IMR-90 (cell line): ENCODE measurements at regions not wholly inside any gene's neighbourhood (a gene's known extent, or its start where the extent isn't known, plus 50 kb on each side); places are given as distances from the start of the nearest gene placed in this dataset.

Experiments
- ATAC-seq: fragments of 200-7000 bp; cut with Tn5 transposase; 2 replicates; pipeline ENCODE4 v1.9.1; 2020; ENCODE audit warnings: low read depth, mild to moderate bottlenecking, moderate library complexity
- BruUV-seq: library from RNA; stranded (reverse); fragments of 400-500 nt; replicated peaks from 2 replicates; lab custom pipeline; 2021; lab: Mats Ljungman, UMichigan
- CTCF ChIA-PET: fragments of 300-600 bp; formaldehyde crosslinking; extraction: SDS; loops from one replicate; lab custom pipeline; 2021; ENCODE audit warnings: antibody characterized with exemption; lab: Yijun Ruan, JAX
- POLR2A ChIA-PET: fragments of 300-600 bp; sonication (Branson Sonifier 250); formaldehyde crosslinking; loops from one replicate; lab custom pipeline; 2022; ENCODE audit warnings: antibody characterized with exemption; ENCODE audit not compliant: unreplicated experiment; lab: Charles Lee
- DNase-seq: peaks from one replicate; pipeline ENCODE4 v3.0.0; 2013
- H2AFZ ChIP-seq: replicated peaks from 2 replicates; pipeline ENCODE3; 2013; ENCODE audit warnings: low read length, mild to moderate bottlenecking; ENCODE audit not compliant: poor library complexity
- H2AK5ac ChIP-seq: 2 replicates; pipeline ENCODE4 v1.6.1; 2013; ENCODE audit warnings: low read depth, low read length, inconsistent platforms
- H2AK9ac ChIP-seq: replicated peaks from 2 replicates; pipeline ENCODE3; 2013; ENCODE audit warnings: mild to moderate bottlenecking, low read depth, low read length, moderate library complexity; ENCODE audit not compliant: poor library complexity
- H2BK120ac ChIP-seq: 2 replicates; pipeline ENCODE4 v1.6.1; 2013; ENCODE audit warnings: low read depth, low read length, inconsistent platforms
- H2BK15ac ChIP-seq: 3 replicates; pipeline ENCODE4 v1.6.1; 2013; ENCODE audit warnings: low read depth, low read length, inconsistent platforms
- H2BK20ac ChIP-seq: 2 replicates; pipeline ENCODE4 v1.6.1; 2013; ENCODE audit warnings: low read depth, mild to moderate bottlenecking, inconsistent platforms, low read length, moderate library complexity
- H2BK5ac ChIP-seq: 2 replicates; pipeline ENCODE4 v1.6.1; 2013; ENCODE audit warnings: mild to moderate bottlenecking, low read depth, low read length, inconsistent platforms; ENCODE audit not compliant: poor library complexity, severe bottlenecking
- H3K14ac ChIP-seq: replicated peaks from 2 replicates; pipeline ENCODE4 v1.6.1; 2013; ENCODE audit warnings: low read depth, low read length, inconsistent platforms
- H3K18ac ChIP-seq: 2 replicates; pipeline ENCODE4 v1.6.1; 2013; ENCODE audit warnings: low read depth, low read length, control low read depth
- H3K23ac ChIP-seq: 2 replicates; pipeline ENCODE4 v1.6.1; 2013; ENCODE audit warnings: low read depth, low read length, inconsistent platforms
- H3K27ac ChIP-seq: 2 replicates; pipeline ENCODE4 v1.5.1; 2013; ENCODE audit warnings: mild to moderate bottlenecking, control low read depth, low read length; ENCODE audit not compliant: insufficient read depth
- H3K27me3 ChIP-seq: 2 replicates; pipeline ENCODE4 v1.6.1; 2013; ENCODE audit warnings: low read length; ENCODE audit not compliant: control insufficient read depth, insufficient read depth
- H3K36me3 ChIP-seq: 2 replicates; pipeline ENCODE4 v1.6.1; 2013; ENCODE audit warnings: low read length, mixed read lengths; ENCODE audit not compliant: control insufficient read depth, insufficient read depth
- H3K4ac ChIP-seq: 2 replicates; pipeline ENCODE4 v1.6.1; 2013; ENCODE audit warnings: low read depth, low read length, inconsistent platforms
- H3K4me1 ChIP-seq: 2 replicates; pipeline ENCODE4 v1.6.1; 2013; ENCODE audit warnings: low read length, mixed read lengths; ENCODE audit not compliant: control insufficient read depth, insufficient read depth
- H3K4me2 ChIP-seq: 2 replicates; pipeline ENCODE4 v1.6.1; 2013; ENCODE audit warnings: low read depth, mild to moderate bottlenecking, control low read depth, low read length, moderate library complexity
- H3K4me3 ChIP-seq: 2 replicates; pipeline ENCODE4 v1.5.1; 2013; ENCODE audit warnings: low read depth, mild to moderate bottlenecking, control low read depth, low read length, moderate library complexity; ENCODE audit not compliant: insufficient read depth
- H3K56ac ChIP-seq: 2 replicates; pipeline ENCODE4 v1.6.1; 2013; ENCODE audit warnings: low read length, inconsistent platforms; ENCODE audit not compliant: insufficient read depth; ENCODE audit errors: extremely low read depth
- H3K79me1 ChIP-seq, 2 experiments: 2 replicates each; pipeline ENCODE4 v1.6.1; 2013; ENCODE audit warnings: low read length in 2 of 2, inconsistent platforms in 1 of 2, low read depth in 1 of 2
- H3K9ac ChIP-seq: 2 replicates; pipeline ENCODE4 v1.6.1; 2013; ENCODE audit warnings: low read depth, low read length, control low read depth
- H3K9me1 ChIP-seq: 2 replicates; pipeline ENCODE4 v1.6.1; 2013; ENCODE audit warnings: low read length, inconsistent platforms; ENCODE audit not compliant: insufficient read depth
- H3K9me3 ChIP-seq: 2 replicates; pipeline ENCODE4 v1.6.1; 2013; ENCODE audit warnings: low read length; ENCODE audit not compliant: control insufficient read depth, insufficient read depth
- H4K20me1 ChIP-seq: 2 replicates; pipeline ENCODE4 v1.6.1; 2013; ENCODE audit warnings: low read length, inconsistent platforms; ENCODE audit not compliant: insufficient read depth
- H4K5ac ChIP-seq: 2 replicates; pipeline ENCODE4 v1.6.1; 2013; ENCODE audit warnings: mild to moderate bottlenecking, low read depth, low read length, control low read depth
- H4K8ac ChIP-seq, 2 experiments: 2 replicates each; pipeline ENCODE4 v1.6.1; 2013; ENCODE audit warnings: low read depth in 2 of 2, low read length in 2 of 2, control low read depth in 1 of 2, inconsistent platforms in 1 of 2
- H4K91ac ChIP-seq: 2 replicates; pipeline ENCODE4 v1.6.1; 2013; ENCODE audit warnings: low read depth, low read length, inconsistent platforms; ENCODE audit not compliant: insufficient read depth
- BHLHE40 ChIP-seq: fragments of 150-350 bp; IDR thresholded peaks from 2 replicates; pipeline ENCODE4 v1.6.1; 2016; ENCODE audit warnings: mild to moderate bottlenecking, low read depth, low read length
- CEBPB ChIP-seq: IDR thresholded peaks from 2 replicates; pipeline ENCODE4 v1.6.1; 2012; ENCODE audit warnings: low read depth, low read length, improper control_type of control experiment
- CHD1 ChIP-seq: IDR thresholded peaks from 2 replicates; pipeline ENCODE4 v1.6.1; 2012; ENCODE audit warnings: low read depth, low read length, improper control_type of control experiment
- FOS ChIP-seq: fragments of 150-350 bp; IDR thresholded peaks from 2 replicates; pipeline ENCODE4 v1.6.1; 2016; ENCODE audit warnings: low read depth, low read length
- MAZ ChIP-seq: IDR thresholded peaks from 2 replicates; pipeline ENCODE4 v1.6.1; 2012; ENCODE audit warnings: low read depth, mild to moderate bottlenecking, low read length, improper control_type of control experiment, moderate library complexity, borderline replicate concordance
- MXI1 ChIP-seq: IDR thresholded peaks from 2 replicates; pipeline ENCODE4 v1.6.1; 2012; ENCODE audit warnings: low read depth, mild to moderate bottlenecking, low read length, moderate library complexity, borderline replicate concordance
- NFE2L2 ChIP-seq: fragments of 150-350 bp; IDR thresholded peaks from 2 replicates; pipeline ENCODE4 v1.6.1; 2016; ENCODE audit warnings: low read depth, mild to moderate bottlenecking, low read length
- POLR2A ChIP-seq: IDR thresholded peaks from 2 replicates; pipeline ENCODE4 v1.6.1; 2012; ENCODE audit warnings: mild to moderate bottlenecking, low read depth, low read length
- RCOR1 ChIP-seq: IDR thresholded peaks from 2 replicates; pipeline ENCODE4 v1.6.1; 2012; ENCODE audit warnings: mild to moderate bottlenecking, low read length, improper control_type of control experiment; ENCODE audit not compliant: insufficient replicate concordance
- RFX5 ChIP-seq: IDR thresholded peaks from 2 replicates; pipeline ENCODE4 v1.8.0; 2012; ENCODE audit warnings: low read depth, mild to moderate bottlenecking, low read length, moderate library complexity
- SMC3 ChIP-seq: fragments of 150-350 bp; IDR thresholded peaks from 2 replicates; pipeline ENCODE4 v1.6.1; 2016; ENCODE audit warnings: low read depth, mild to moderate bottlenecking, antibody characterized with exemption, low read length, moderate library complexity
- WGBS, 2 experiments: methylation state at CpG; one replicate each; pipeline versions ENCODE4 v1.1.5 to v1.1.7; 2013; ENCODE audit warnings: missing lambda C conversion rate in 2 of 2; ENCODE audit not compliant: insufficient read length in 1 of 2; ENCODE audit errors: extremely low coverage in 2 of 2; 5-methylcytosine and 5-hydroxymethylcytosine counted together
- dilution Hi-C: fragments of 300-500 bp; cut with HindIII; formaldehyde crosslinking; loops from one replicate; pipeline ENCODE4 v1.14.3; 2018; ENCODE audit warnings: low sequenced_read_pairs; ENCODE audit not compliant: unreplicated experiment
- in situ Hi-C: fragments of 300-500 bp; cut with MboI; formaldehyde crosslinking; loops from 3 replicates; pipeline ENCODE4 v1.14.3; 2019; ENCODE audit warnings: low sequenced_read_pairs, inconsistent platforms, mixed read lengths
- intact Hi-C: fragments of 100-400 bp; cut with micrococcal nuclease; formaldehyde crosslinking; loops from 2 replicates; pipeline ENCODE4 v1.10.0; 2022
- TF ChIP-seq, protein P1 (sequence below): conservative IDR thresholded peaks from 2 replicates; pipeline ENCODE4 v1.5.1; 2012; ENCODE audit warnings: mild to moderate bottlenecking, low read depth, low read length, improper control_type of control experiment
- TF ChIP-seq, protein P2 (sequence below): fragments of 150-350 bp; IDR thresholded peaks from 2 replicates; pipeline ENCODE4 v1.6.1; 2017; ENCODE audit warnings: mild to moderate bottlenecking, antibody characterized with exemption, low read length, low read depth

DNA sequence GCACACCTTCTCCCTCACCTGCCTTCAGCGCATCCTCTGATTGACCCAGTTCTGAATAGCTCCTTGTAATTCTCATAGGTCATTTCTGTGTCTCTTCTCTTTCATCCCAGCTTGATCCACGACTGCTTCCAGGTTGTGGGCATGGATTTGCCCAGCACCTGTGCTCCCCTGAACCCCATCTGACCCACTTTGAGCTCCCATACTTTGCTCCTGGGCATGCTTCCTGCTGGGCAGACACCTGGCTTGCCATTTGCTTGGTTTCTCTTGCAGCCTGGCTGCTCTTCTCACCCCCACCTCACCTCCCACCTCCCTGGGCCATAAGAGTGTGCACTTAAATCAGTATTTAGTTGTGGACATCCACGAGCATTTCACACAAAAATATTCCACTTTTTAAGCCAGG, 635.5 kb downstream of the TBL1XR1 start:
- Histone ChIP-seq H3K79me1 (no peaks in the 10 kb centered on the region), H4K20me1 (no peaks in the 10 kb centered on the region), H4K91ac (no peak overlapping the region), H3K23ac (no peak overlapping the region), H2BK15ac (no peak overlapping the region), H3K27me3 (no peaks in the 10 kb centered on the region), H2AK9ac (peak overlapping the region; percentile 1), H3K27ac (no peak overlapping the region), H2BK120ac (no peak overlapping the region), H2AK5ac (no peak overlapping the region), H2BK5ac (no peak overlapping the region), H3K4me3 (no peak overlapping the region), H3K18ac (no peak overlapping the region), H4K5ac (no peak overlapping the region), H3K4ac (no peak overlapping the region), H3K9me1 (no peaks in the 10 kb centered on the region), H3K4me2 (no peak overlapping the region), H3K14ac (no peak overlapping the region), H3K36me3 (no peaks in the 10 kb centered on the region), H3K9me3 (peaks cover 3% of the 10 kb centered on the region), H2AFZ (no peak overlapping the region), H3K4me1 (no peaks in the 10 kb centered on the region), H3K9ac (no peak overlapping the region), H4K8ac (no peak overlapping the region), H2BK20ac (no peak overlapping the region), H3K56ac (no peak overlapping the region)
- ATAC-seq (no peak), DNase-seq (no peak)
- dilution Hi-C loops (no loop called here), in situ Hi-C loops (no loop called here), intact Hi-C loops (no loop called here)
- no CpG with 5 or more reads among the region's 3 CpGs for WGBS, 2 experiments
- ChIA-PET POLR2A (no interaction called here), CTCF (no interaction called here)
- no peak for TF ChIP-seq POLR2A
- TF ChIP-seq RFX5, result no peak
- no peak for TF ChIP-seq FOS
- no peak for TF ChIP-seq BHLHE40
- no peak for TF ChIP-seq MAZ
- TF ChIP-seq NFE2L2, result no peak
- TF ChIP-seq CHD1, result no peak
- TF ChIP-seq, protein P1, sequence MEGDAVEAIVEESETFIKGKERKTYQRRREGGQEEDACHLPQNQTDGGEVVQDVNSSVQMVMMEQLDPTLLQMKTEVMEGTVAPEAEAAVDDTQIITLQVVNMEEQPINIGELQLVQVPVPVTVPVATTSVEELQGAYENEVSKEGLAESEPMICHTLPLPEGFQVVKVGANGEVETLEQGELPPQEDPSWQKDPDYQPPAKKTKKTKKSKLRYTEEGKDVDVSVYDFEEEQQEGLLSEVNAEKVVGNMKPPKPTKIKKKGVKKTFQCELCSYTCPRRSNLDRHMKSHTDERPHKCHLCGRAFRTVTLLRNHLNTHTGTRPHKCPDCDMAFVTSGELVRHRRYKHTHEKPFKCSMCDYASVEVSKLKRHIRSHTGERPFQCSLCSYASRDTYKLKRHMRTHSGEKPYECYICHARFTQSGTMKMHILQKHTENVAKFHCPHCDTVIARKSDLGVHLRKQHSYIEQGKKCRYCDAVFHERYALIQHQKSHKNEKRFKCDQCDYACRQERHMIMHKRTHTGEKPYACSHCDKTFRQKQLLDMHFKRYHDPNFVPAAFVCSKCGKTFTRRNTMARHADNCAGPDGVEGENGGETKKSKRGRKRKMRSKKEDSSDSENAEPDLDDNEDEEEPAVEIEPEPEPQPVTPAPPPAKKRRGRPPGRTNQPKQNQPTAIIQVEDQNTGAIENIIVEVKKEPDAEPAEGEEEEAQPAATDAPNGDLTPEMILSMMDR, result no peak
- TF ChIP-seq, protein P2, sequence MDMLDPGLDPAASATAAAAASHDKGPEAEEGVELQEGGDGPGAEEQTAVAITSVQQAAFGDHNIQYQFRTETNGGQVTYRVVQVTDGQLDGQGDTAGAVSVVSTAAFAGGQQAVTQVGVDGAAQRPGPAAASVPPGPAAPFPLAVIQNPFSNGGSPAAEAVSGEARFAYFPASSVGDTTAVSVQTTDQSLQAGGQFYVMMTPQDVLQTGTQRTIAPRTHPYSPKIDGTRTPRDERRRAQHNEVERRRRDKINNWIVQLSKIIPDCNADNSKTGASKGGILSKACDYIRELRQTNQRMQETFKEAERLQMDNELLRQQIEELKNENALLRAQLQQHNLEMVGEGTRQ, result no peak
- TF ChIP-seq MXI1, result no peak
- TF ChIP-seq CEBPB, result no peak
- no peak for TF ChIP-seq RCOR1
- no peak for TF ChIP-seq SMC3
- BruUV-seq, result no TSS peak
